ENCODE measurements at regions not wholly inside any gene's neighbourhood (a gene's known extent, or its start where the extent isn't known, plus 50 kb on each side); places are given as distances from the start of the nearest gene placed in this dataset.

DNA sequence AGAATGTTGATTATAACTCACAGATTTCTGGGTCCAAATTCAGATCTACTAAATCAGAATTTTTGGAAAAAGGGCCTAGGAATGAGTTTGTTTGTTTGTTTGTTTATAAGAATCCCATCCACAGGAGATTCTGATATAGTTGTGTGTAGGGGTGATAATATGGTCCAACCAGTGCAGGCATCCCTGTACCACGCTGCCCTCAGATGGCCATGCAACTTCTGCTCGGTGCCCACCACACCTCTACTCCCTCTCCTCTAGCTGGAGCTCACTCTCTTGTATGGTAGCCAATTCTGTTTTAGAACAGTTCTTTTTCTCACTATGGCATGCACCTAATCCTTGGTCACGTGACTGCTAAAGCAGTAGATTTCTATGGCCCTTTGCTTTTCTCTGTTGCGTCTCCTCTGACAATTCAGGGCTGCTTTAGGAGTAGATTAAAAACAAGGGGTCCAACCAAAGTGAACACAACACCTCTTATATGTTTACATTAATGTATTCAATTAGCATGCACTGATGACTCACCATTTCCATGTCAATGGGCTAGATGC is 103.3 kb upstream of the KCNA4 start:
- Histone ChIP-seq H3K9me3 (ENCODE audit: control insufficient read depth, low read length) (no peaks in the 10 kb centered on the region), H3K27me3 (ENCODE audit: control insufficient read depth, insufficient read depth, low read length) (no peaks in the 10 kb centered on the region), H3K9ac (ENCODE audit: low read length) (no peak overlapping the region)

DNA sequence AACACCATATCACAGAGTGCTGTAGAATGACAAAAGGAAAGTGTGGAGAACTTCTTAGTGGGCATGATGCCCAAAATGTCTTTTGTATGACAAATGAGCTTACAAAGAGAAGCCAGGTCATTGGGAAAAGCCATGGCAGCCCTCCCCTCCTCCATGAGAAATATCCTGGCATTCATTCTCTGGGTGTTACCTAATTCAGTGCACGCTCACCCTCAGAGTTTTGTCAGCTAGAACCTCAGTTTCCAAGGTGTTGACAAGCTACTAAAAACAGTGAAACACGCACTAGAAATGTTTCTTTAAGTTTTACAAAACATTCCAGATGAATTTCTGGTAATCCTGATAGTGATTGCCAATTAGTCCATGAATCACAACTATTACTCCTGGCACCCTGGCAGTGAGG is 105.4 kb upstream of the FSHB start:
- no peaks in the 10 kb centered on the region for H3K27me3 ChIP-seq (ENCODE audit: control insufficient read depth, insufficient read depth, low read length)
- no peak overlapping the region for H3K9ac ChIP-seq (ENCODE audit: low read length)
- no peak overlapping the region for H3K4me3 ChIP-seq (ENCODE audit: low read length)
- no peaks in the 10 kb centered on the region for H3K4me1 ChIP-seq (ENCODE audit: control insufficient read depth, insufficient read depth, low read length)
- no peaks in the 10 kb centered on the region for H3K36me3 ChIP-seq (ENCODE audit: control insufficient read depth, insufficient read depth, low read length)
- no peaks in the 10 kb centered on the region for H3K9me3 ChIP-seq (ENCODE audit: control insufficient read depth, low read length)

More for the DNA sequence above, 103.3 kb upstream of the KCNA4 start:
- no peaks in the 10 kb centered on the region for H3K36me3 ChIP-seq (ENCODE audit: control insufficient read depth, insufficient read depth, low read length)
- H3K4me1 ChIP-seq (ENCODE audit: control insufficient read depth, insufficient read depth, low read length): no peaks in the 10 kb centered on the region
- H3K4me3 ChIP-seq (ENCODE audit: low read length): no peak overlapping the region

DNA sequence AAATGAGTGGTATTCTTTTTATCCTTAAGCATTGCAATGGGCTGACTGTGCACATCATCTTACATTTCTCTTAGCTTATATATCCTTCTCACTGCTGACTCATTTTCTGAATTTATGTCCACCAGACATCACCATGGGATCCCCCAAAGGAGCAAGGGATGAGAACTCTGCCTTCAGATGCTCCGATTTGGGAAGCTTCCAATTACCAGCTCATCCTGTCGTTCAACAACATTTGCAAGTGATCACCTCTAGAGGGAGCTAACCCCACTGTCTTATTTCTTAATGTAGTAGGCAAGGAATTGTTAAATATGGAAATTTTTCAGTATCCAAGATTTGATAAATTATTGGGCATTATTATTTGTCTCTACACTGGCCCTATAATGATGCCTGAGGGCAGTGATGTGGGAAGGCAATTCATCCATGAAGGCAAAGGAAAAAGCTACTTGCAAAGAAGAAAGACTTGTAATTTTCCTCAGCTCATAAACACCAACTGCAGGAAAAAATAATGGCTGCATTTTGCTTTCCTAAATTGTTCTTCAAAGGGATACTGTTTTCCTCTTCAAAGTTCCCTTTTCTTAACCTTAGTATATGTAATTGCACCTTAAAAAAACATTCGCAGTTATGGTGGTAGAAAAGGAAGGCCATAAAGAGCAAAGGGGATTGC is 102.4 kb upstream of the FSHB start:
- Histone ChIP-seq H3K27me3 (ENCODE audit: control insufficient read depth, insufficient read depth, low read length) (no peaks in the 10 kb centered on the region), H3K36me3 (ENCODE audit: control insufficient read depth, insufficient read depth, low read length) (no peaks in the 10 kb centered on the region), H3K4me1 (ENCODE audit: control insufficient read depth, insufficient read depth, low read length) (peaks cover 3% of the 10 kb centered on the region), H3K9me3 (ENCODE audit: control insufficient read depth, low read length) (no peaks in the 10 kb centered on the region), H3K4me3 (ENCODE audit: low read length) (no peak overlapping the region), H3K9ac (ENCODE audit: low read length) (no peak overlapping the region)

DNA sequence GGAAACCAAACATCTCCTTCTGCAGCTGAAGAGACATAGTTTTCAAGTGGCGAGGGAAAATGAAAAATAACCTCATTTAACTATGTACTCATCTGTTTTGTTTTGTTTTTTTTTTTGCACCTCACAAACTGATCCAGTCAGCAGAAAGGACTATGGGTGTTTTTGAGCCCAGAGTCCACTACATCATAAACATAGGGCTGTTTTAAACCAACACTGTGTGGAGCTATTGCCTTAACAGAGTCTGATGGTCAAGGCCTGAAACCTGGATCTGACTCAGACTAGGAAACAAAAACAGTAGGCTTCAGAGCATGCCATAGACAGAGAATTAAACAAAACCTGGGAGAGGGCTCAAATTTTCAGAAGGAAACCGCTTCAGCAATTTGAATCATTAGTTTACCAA is 99.3 kb upstream of the FSHB start:
- no peaks in the 10 kb centered on the region for H3K36me3 ChIP-seq (ENCODE audit: control insufficient read depth, insufficient read depth, low read length)
- H3K9ac ChIP-seq (ENCODE audit: low read length): no peak overlapping the region
- H3K27me3 ChIP-seq (ENCODE audit: control insufficient read depth, insufficient read depth, low read length): no peaks in the 10 kb centered on the region
- no peak overlapping the region for H3K4me3 ChIP-seq (ENCODE audit: low read length)
- peaks cover 4% of the 10 kb centered on the region for H3K4me1 ChIP-seq (ENCODE audit: control insufficient read depth, insufficient read depth, low read length)
- H3K9me3 ChIP-seq (ENCODE audit: control insufficient read depth, low read length): no peaks in the 10 kb centered on the region

DNA sequence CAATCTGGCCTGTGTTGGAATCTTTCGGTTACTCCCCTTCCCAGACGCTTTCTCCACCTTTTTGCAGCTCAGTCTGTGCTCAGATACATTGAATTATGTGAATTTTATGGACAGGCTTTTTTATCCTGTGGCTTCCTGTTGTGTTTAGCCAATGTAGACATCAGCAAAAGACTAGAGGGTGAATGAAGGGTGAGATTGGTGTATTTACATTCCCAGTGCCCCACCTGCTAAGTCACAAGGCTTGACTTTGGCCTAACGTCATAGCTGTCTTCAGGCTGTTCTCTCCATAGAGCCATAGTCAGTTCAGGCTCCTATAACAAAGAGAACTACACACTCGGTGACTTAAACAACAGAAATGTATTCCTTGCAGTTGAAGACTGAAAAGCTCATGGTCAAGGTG is 97.5 kb upstream of the FSHB start:
- Histone ChIP-seq H3K9ac (ENCODE audit: low read length) (no peak overlapping the region), H3K9me3 (ENCODE audit: control insufficient read depth, low read length) (no peaks in the 10 kb centered on the region), H3K4me1 (ENCODE audit: control insufficient read depth, insufficient read depth, low read length) (peaks cover 4% of the 10 kb centered on the region), H3K4me3 (ENCODE audit: low read length) (no peak overlapping the region), H3K27me3 (ENCODE audit: control insufficient read depth, insufficient read depth, low read length) (no peaks in the 10 kb centered on the region), H3K36me3 (ENCODE audit: control insufficient read depth, insufficient read depth, low read length) (no peaks in the 10 kb centered on the region)

DNA sequence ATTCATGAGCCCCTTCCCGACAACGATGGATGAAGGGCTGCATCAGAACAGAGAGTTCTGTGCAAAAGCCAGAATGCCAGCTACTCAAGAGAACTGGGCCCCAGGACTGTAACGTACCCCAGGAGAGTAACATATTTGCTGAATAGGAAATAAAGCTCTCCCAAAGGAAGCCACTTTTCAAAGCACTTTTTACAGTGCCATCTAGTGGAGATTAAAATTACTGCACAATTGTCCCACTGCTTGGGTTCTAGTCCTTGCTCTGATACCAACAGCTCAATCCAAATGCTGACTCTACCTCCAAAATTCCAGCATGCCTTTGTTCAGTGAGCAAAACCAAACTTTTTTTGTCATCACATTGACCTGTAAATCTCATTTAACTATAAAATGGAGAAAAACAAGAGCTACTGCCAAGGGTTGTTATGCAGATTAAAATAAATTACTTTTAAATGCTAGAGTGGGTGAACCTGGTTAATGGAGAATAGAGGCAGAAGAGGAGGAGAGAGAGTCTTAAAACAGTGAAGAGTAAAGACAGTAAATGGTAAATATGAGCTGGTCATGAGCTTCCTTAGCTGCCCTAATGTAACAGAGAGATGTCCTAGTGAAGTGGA is 87.6 kb upstream of the FSHB start:
- Histone ChIP-seq H3K9ac (ENCODE audit: low read length) (no peak overlapping the region), H3K36me3 (ENCODE audit: control insufficient read depth, insufficient read depth, low read length) (no peaks in the 10 kb centered on the region), H3K4me3 (ENCODE audit: low read length) (no peak overlapping the region), H3K9me3 (ENCODE audit: control insufficient read depth, low read length) (no peaks in the 10 kb centered on the region), H3K27me3 (ENCODE audit: control insufficient read depth, insufficient read depth, low read length) (no peaks in the 10 kb centered on the region), H3K4me1 (ENCODE audit: control insufficient read depth, insufficient read depth, low read length) (no peaks in the 10 kb centered on the region)

DNA sequence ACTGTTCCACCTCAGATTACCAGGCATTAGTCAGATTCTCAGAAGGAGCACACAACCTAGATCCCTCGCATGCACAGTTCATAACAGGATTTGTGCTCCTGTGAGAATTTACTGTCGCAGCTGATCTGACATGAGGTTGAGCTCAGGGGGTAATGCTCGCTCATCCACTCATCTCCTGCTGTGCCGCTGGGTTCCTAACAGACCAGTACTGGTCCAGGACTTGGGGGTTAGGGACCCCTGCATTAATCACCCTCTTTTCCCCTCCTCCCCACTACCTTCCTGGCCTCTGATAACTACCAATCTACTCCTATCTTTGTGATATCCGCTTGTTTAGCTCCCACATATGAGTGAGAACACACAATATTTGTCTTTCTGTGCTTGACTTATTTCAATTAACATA is 83.5 kb upstream of the FSHB start:
- H3K9me3 ChIP-seq (ENCODE audit: control insufficient read depth, low read length): no peaks in the 10 kb centered on the region
- no peak overlapping the region for H3K4me3 ChIP-seq (ENCODE audit: low read length)
- no peak overlapping the region for H3K9ac ChIP-seq (ENCODE audit: low read length)

DNA sequence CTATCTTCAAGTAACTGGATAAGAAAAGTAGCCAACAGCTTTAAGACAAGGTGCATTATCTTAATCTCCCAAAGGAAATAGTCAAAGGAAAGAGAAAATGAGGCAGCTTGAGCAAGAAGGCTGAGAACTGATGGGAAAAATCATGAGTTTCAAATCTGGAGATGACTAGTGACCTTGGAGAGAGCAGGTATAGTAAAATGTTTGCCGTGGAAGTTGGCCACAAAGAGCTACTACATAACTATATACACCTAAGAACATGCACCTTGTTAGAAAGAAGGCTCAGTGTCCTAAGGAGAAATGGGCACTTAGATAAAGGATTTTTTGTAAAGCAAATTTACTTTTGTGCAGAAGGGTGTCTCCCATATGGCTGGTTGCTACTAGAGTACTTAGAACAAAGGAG is 80.8 kb upstream of the FSHB start:
- H3K9ac ChIP-seq (ENCODE audit: low read length): no peak overlapping the region
- H3K4me1 ChIP-seq (ENCODE audit: control insufficient read depth, insufficient read depth, low read length): peaks cover 4% of the 10 kb centered on the region
- H3K4me3 ChIP-seq (ENCODE audit: low read length): no peak overlapping the region
- no peaks in the 10 kb centered on the region for H3K9me3 ChIP-seq (ENCODE audit: control insufficient read depth, low read length)
- no peaks in the 10 kb centered on the region for H3K36me3 ChIP-seq (ENCODE audit: control insufficient read depth, insufficient read depth, low read length)
- H3K27me3 ChIP-seq (ENCODE audit: control insufficient read depth, insufficient read depth, low read length): no peaks in the 10 kb centered on the region

More for the DNA sequence above, 83.5 kb upstream of the FSHB start:
- Histone ChIP-seq H3K27me3 (ENCODE audit: control insufficient read depth, insufficient read depth, low read length) (no peaks in the 10 kb centered on the region), H3K36me3 (ENCODE audit: control insufficient read depth, insufficient read depth, low read length) (no peaks in the 10 kb centered on the region), H3K4me1 (ENCODE audit: control insufficient read depth, insufficient read depth, low read length) (peaks cover 4% of the 10 kb centered on the region)

DNA sequence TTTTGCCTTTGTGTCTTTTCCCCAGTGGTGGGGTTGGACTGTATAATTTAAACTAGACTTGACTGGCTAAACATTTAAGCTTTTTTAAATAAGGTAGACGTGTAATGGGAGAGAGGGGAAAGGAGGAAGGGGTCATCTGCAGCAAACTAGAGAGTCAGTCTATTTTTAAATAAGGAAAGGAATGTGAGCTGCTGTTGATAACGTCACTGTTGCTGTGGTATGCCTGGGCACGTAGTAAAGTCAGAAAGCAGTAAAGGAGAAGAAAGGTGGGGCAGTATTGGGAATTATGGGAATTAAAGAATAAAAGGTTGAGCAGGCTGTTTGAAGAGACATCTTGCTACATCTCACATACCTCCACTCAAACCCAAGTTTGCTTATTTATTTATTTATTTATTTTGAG is 80.4 kb upstream of the FSHB start:
- H3K27me3 ChIP-seq (ENCODE audit: control insufficient read depth, insufficient read depth, low read length): no peaks in the 10 kb centered on the region
- no peak overlapping the region for H3K4me3 ChIP-seq (ENCODE audit: low read length)
- peaks cover 4% of the 10 kb centered on the region for H3K4me1 ChIP-seq (ENCODE audit: control insufficient read depth, insufficient read depth, low read length)
- no peak overlapping the region for H3K9ac ChIP-seq (ENCODE audit: low read length)
- H3K36me3 ChIP-seq (ENCODE audit: control insufficient read depth, insufficient read depth, low read length): no peaks in the 10 kb centered on the region
- H3K9me3 ChIP-seq (ENCODE audit: control insufficient read depth, low read length): no peaks in the 10 kb centered on the region

DNA sequence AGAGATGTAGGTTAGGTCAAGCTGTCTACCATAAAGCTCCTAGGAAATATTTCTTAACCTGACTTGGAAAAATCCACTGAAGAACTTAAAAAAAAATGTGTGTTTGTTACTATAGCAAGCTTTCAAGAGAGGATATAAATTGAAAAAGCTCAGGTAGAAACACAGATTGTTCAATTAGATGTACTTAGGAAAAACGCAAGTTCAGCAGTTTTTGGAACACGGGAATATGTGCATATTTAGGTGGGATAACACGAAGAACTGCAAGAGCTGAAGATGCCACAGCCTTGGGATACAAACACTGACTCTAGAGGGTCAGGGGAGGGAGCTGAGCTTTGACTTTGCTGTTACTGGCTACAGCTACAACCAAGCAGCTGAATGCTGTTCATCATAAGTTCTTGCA is 77.8 kb upstream of the FSHB start:
- Histone ChIP-seq H3K9me3 (ENCODE audit: control insufficient read depth, low read length) (no peaks in the 10 kb centered on the region), H3K36me3 (ENCODE audit: control insufficient read depth, insufficient read depth, low read length) (no peaks in the 10 kb centered on the region), H3K27me3 (ENCODE audit: control insufficient read depth, insufficient read depth, low read length) (no peaks in the 10 kb centered on the region), H3K4me3 (ENCODE audit: low read length) (no peak overlapping the region), H3K4me1 (ENCODE audit: control insufficient read depth, insufficient read depth, low read length) (peaks cover 4% of the 10 kb centered on the region), H3K9ac (ENCODE audit: low read length) (no peak overlapping the region)

DNA sequence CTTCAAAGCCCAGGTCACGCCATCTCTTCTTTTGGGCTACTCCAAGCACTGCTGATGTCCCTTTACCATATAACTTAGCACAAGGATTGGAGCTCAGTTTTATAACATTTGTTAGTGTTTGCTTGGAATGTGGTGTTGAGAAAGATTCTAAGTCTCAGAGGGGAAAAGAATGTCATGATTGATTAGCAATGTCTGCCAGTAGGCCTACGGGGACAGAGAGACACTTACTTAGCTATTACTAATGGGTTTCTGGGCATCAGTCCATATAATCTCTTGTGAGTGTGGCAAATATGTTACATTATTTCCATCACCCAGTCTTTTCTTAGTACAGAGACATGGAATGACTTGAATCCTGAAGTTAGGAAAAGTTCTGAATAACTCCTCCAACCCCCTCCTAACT is 75.4 kb upstream of the FSHB start:
- Histone ChIP-seq H3K4me1 (ENCODE audit: control insufficient read depth, insufficient read depth, low read length) (peaks cover under 1% of the 10 kb centered on the region), H3K9ac (ENCODE audit: low read length) (no peak overlapping the region), H3K4me3 (ENCODE audit: low read length) (no peak overlapping the region), H3K9me3 (ENCODE audit: control insufficient read depth, low read length) (no peaks in the 10 kb centered on the region), H3K36me3 (ENCODE audit: control insufficient read depth, insufficient read depth, low read length) (no peaks in the 10 kb centered on the region), H3K27me3 (ENCODE audit: control insufficient read depth, insufficient read depth, low read length) (no peaks in the 10 kb centered on the region)

DNA sequence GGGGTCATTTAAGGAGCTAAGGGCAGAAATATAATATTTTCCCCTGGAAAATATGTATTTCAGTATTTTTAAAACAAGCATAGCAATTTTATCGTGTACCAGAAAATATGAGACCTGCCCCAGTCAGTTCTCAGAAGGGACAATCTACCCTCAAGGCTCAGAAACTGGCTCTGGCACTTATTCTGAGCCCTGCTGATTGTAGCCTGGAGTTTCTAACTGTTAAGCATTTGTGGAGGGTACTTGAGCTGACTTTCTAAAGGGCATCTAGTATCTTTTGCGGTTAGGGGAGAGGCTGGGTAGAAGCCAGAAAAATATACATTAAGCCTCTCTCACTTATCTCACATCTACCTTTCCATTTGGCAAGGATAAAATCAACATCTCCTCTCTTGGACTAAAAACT is 71.3 kb upstream of the FSHB start:
- Histone ChIP-seq H3K36me3 (ENCODE audit: control insufficient read depth, insufficient read depth, low read length) (no peaks in the 10 kb centered on the region), H3K27me3 (ENCODE audit: control insufficient read depth, insufficient read depth, low read length) (no peaks in the 10 kb centered on the region), H3K9ac (ENCODE audit: low read length) (no peak overlapping the region), H3K4me3 (ENCODE audit: low read length) (no peak overlapping the region), H3K9me3 (ENCODE audit: control insufficient read depth, low read length) (no peaks in the 10 kb centered on the region), H3K4me1 (ENCODE audit: control insufficient read depth, insufficient read depth, low read length) (no peaks in the 10 kb centered on the region)

Measured in mucosa of stomach (tissue), 1 donor.